Pancreas (tissue), 10 donors: ENCODE measurements at regions not wholly inside any gene's neighbourhood (a gene's known extent, or its start where the extent isn't known, plus 50 kb on each side); places are given as distances from the start of the nearest gene placed in this dataset.
A peak's percentile ranks its signal among the peaks of the same experiment; 100 is the strongest.

Source experiments
- ATAC-seq, 4 donors: fragments of 200-7000 bp; cut with Tn5 transposase; one replicate each; pipeline versions ENCODE4 v1.8.0 to v1.9.1; 2020; ENCODE audit warnings: mild to moderate bottlenecking in 4 of 4, moderate library complexity in 4 of 4
- DNase-seq, 6 donors: peaks; one replicate each; pipeline ENCODE4 v3.0.0-alpha.2; 2020
- FAIRE-seq: peaks from 2 replicates; lab custom pipeline; 2012; peaks lifted over from hg19 to GRCh38; lab: Jason Lieb, UNC
- H3K27ac ChIP-seq, 4 donors: fragments of 200-600 bp; sonication (generic); 1 replicate in 3 of 4; 2 replicates in 1 of 4; pipeline versions ENCODE4 v1.5.0 to v1.8.0; 2020
- H3K27me3 ChIP-seq, 4 donors: fragments of 200-600 bp; one replicate each; pipeline ENCODE4 v1.8.0; 2021
- H3K36me3 ChIP-seq, 3 donors: fragments of 200-600 bp; sonication (generic) in 1 of 3; one replicate each; pipeline versions ENCODE4 v1.5.0 to v1.8.0; 2020 to 2021
- H3K4me1 ChIP-seq, 3 donors: fragments of 200-600 bp; one replicate each; pipeline ENCODE4 v1.8.0; 2021
- H3K4me3 ChIP-seq, 4 donors: fragments of 200-600 bp; sonication (generic) in 2 of 4; one replicate each; pipeline versions ENCODE4 v1.5.0 to v1.8.0; 2020 to 2021
- H3K9me3 ChIP-seq, 4 donors: fragments of 200-600 bp; one replicate each; pipeline ENCODE4 v1.8.0; 2021
- CTCF ChIP-seq, 4 donors: fragments of 200-600 bp; sonication (generic) in 3 of 4; IDR thresholded peaks; one replicate each; pipeline versions ENCODE4 v1.5.0 to v1.8.0; 2021; ENCODE audit warnings: antibody characterized with exemption in 4 of 4
- WGBS, 2 donors: extraction: QIAGEN DNeasy Blood & Tissue Kit; methylation state at CpG; one replicate each; pipeline ENCODE4 v1.1.7; 2013; 5-methylcytosine and 5-hydroxymethylcytosine counted together
- intact Hi-C, 3 donors: fragments of 100-400 bp; cut with DNase I; formaldehyde crosslinking; loops; one replicate each; pipeline versions ENCODE4 v1.11.1 to v1.14.2; 2022
- donor health status: healthy with polysubstance abuse.
- donor health status: DM: no; HTN: no; CAD: no; lungs with moderate emphysema.
- donor health status: DM: no; HTN: no; CAD: no.
- donor health status: control.
- donor health status: control.
- donor health status: Bipolar disorder and iron deficiency.
- donor health status: DM: yes; HTN: yes; CAD: no.
- donor health status: DM: no; HTN: no; CAD: no.
- donor health status: DM: no; HTN: no; CAD: no.
- donor health status: DM: yes; HTN: yes; CAD: no.

GRCh38 chr13:112181336-112182067, 114.6 kb downstream of the SOX1 start:
- DNase-seq: no peak
- H3K36me3 ChIP-seq: no peaks in the 10 kb centered on the region
- H3K4me1 ChIP-seq: no peaks in the 10 kb centered on the region
- H3K27ac ChIP-seq: no peak overlapping the region
- 35 to 46% methylated on average over 13 of the region's 13 CpGs for WGBS, 2 donors
- intact Hi-C loops: no loop called here
- no peak for TF ChIP-seq CTCF (IDR thresholded peaks at IDR 0.05)
- H3K27me3 ChIP-seq: no peaks in the 10 kb centered on the region
- no peaks in the 10 kb centered on the region for H3K9me3 ChIP-seq
- no peak for FAIRE-seq
- H3K4me3 ChIP-seq: no peak overlapping the region
- ATAC-seq: no peak

GRCh38 chr13:112182251-112182650, 115.3 kb downstream of the SOX1 start:
- Histone ChIP-seq H3K4me1 (no peaks in the 10 kb centered on the region), H3K9me3 (no peaks in the 10 kb centered on the region), H3K27ac (no peak overlapping the region), H3K27me3 (no peaks in the 10 kb centered on the region), H3K36me3 (no peaks in the 10 kb centered on the region), H3K4me3 (no peak overlapping the region)
- DNase-seq (no peak), ATAC-seq (no peak), FAIRE-seq (no peak)
- TF ChIP-seq CTCF (IDR thresholded peaks at IDR 0.05): no peak
- WGBS, 2 donors: 66 to 71% methylated on average over 11 of the region's 11 CpGs
- intact Hi-C loops: no loop called here

- TF ChIP-seq CTCF (IDR thresholded peaks at IDR 0.05): no peak
- Histone ChIP-seq H3K36me3 (no peaks in the 10 kb centered on the region), H3K27me3 (no peaks in the 10 kb centered on the region), H3K9me3 (no peaks in the 10 kb centered on the region), H3K4me1 (no peaks in the 10 kb centered on the region), H3K27ac (no peak overlapping the region), H3K4me3 (no peak overlapping the region)
- DNase-seq (no peak), ATAC-seq (peak in 1 of 4 donors; percentile 40), FAIRE-seq (no peak)
- 46 to 52% methylated on average over 24 of the region's 24 CpGs for WGBS, 2 donors
- intact Hi-C loops: no loop called here
Observed at GRCh38 chr13:112182846-112183531, 116.0 kb downstream of the SOX1 start.

GRCh38 chr13:112183532-112184090, 116.7 kb downstream of the SOX1 start:
- DNase-seq: no peak
- FAIRE-seq: no peak
- intact Hi-C loops: no loop called here

More at GRCh38 chr13:112183532-112184090, 116.7 kb downstream of the SOX1 start:
- ATAC-seq: no peak
- no peak overlapping the region for H3K27ac ChIP-seq
- H3K4me3 ChIP-seq: no peak overlapping the region
- H3K27me3 ChIP-seq: no peaks in the 10 kb centered on the region
- no peaks in the 10 kb centered on the region for H3K36me3 ChIP-seq
- TF ChIP-seq CTCF (IDR thresholded peaks at IDR 0.05): no peak
- whole genome bisulfite sequencing, 2 donors: 73 to 84% methylated on average over 24 of the region's 24 CpGs
- H3K4me1 ChIP-seq: no peaks in the 10 kb centered on the region
- H3K9me3 ChIP-seq: no peaks in the 10 kb centered on the region
